Ectodermal cell (in vitro differentiated cells): ENCODE measurements at regions not wholly inside any gene's neighbourhood (a gene's known extent, or its start where the extent isn't known, plus 50 kb on each side); places are given as distances from the start of the nearest gene placed in this dataset.

Experiments used
- H3K27ac ChIP-seq: 2 replicates; pipeline ENCODE4 v1.7.0; 2013; ENCODE audit warnings: mild to moderate bottlenecking, low read depth, low read length; ENCODE audit not compliant: insufficient read depth, poor library complexity, severe bottlenecking
- H3K27me3 ChIP-seq: 2 replicates; pipeline ENCODE4 v1.7.0; 2013; ENCODE audit warnings: mild to moderate bottlenecking, low read length; ENCODE audit not compliant: insufficient read depth, control insufficient read depth, poor library complexity, severe bottlenecking
- H3K36me3 ChIP-seq: one replicate; pipeline ENCODE4 v1.7.0; 2013; ENCODE audit warnings: low read length; ENCODE audit not compliant: control insufficient read depth, insufficient read depth
- H3K4me1 ChIP-seq: one replicate; pipeline ENCODE4 v1.7.0; 2013; ENCODE audit warnings: low read length; ENCODE audit not compliant: control insufficient read depth, insufficient read depth
- H3K4me3 ChIP-seq: 2 replicates; pipeline ENCODE4 v1.7.0; 2013; ENCODE audit warnings: low read depth, low read length, control low read depth; ENCODE audit not compliant: insufficient read depth
- H3K9me3 ChIP-seq: 2 replicates; pipeline ENCODE4 v1.7.0; 2013; ENCODE audit warnings: mild to moderate bottlenecking, low read length, moderate library complexity; ENCODE audit not compliant: control insufficient read depth
- WGBS, 2 experiments: methylation state at CpG; one replicate each; pipeline ENCODE4 v1.1.7; 2013; ENCODE audit warnings: missing lambda C conversion rate in 2 of 2; 5-methylcytosine and 5-hydroxymethylcytosine counted together

DNA sequence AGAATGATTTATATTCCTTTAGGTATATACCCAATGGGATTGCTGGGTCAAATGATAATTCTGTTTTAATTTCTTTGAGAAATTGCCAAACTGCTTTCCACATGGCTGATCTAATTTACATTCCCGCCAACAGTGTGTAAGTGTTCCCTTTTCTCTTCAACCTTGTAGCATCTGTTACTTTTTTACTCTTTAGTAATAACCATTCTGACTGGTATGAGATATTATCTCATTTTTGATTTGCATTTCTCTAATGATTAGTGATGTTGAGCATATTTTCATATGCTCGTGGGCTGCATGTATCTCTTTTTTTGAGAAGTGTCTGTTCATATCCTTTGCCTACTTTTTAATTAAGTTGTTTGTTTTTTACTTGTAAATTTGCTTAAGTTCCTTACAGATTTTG, 1264.2 kb downstream of the OTOL1 start:
- no peaks in the 10 kb centered on the region for H3K9me3 ChIP-seq
- H3K4me3 ChIP-seq: no peak overlapping the region
- 92 to 100% methylated on average over 2 of the region's 2 CpGs for WGBS, 2 experiments
- H3K36me3 ChIP-seq: no peaks in the 10 kb centered on the region
- H3K4me1 ChIP-seq: no peaks in the 10 kb centered on the region
- H3K27ac ChIP-seq: no peak overlapping the region
- no peaks in the 10 kb centered on the region for H3K27me3 ChIP-seq

DNA sequence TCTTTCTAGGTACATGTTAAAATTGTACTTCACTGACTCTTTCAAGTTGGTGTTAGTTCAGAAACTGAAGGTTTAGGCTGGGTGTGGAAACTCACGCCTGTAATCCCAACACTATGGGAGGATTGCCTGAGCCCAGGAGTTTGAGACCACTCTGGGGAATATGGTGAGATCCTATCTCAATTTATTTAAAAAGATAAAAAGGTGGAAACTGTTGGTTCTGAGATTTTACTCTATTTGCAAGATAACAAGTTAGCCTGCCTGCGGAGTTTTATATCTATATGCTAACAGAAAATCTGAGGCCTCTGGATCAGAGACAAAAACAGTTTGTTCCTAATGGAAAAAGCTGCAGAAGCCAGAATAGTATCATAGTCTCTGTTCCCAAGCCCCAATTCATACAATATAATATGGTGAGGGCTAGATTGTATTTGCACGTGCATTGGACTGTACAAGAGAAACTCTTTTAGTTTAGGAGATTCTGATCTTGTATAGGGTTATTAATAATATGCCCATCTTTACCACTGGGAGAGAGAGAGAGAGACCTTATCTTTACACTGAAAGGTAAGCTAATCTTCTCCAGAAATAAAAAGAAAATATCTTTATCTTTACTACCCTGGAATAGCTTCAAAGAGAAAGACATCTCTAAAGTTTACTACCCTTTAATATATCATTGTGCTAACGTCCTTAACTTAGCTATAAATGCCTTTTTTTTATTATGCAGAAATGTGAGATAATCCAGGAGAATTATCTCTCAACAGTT, 1267.6 kb downstream of the OTOL1 start:
- no peak overlapping the region for H3K4me3 ChIP-seq
- no peaks in the 10 kb centered on the region for H3K4me1 ChIP-seq
- WGBS, 2 experiments: 94 to 95% methylated on average over 2 to 4 of the region's 4 CpGs
- no peaks in the 10 kb centered on the region for H3K27me3 ChIP-seq
- H3K27ac ChIP-seq: no peak overlapping the region
- H3K36me3 ChIP-seq: no peaks in the 10 kb centered on the region
- no peaks in the 10 kb centered on the region for H3K9me3 ChIP-seq

- Histone ChIP-seq H3K4me1 (no peaks in the 10 kb centered on the region), H3K4me3 (no peak overlapping the region), H3K27me3 (no peaks in the 10 kb centered on the region), H3K9me3 (no peaks in the 10 kb centered on the region), H3K36me3 (no peaks in the 10 kb centered on the region), H3K27ac (no peak overlapping the region)
Observed at GRCh38 chr3:162764808-162765071, 1268.1 kb downstream of the OTOL1 start.

- 93 to 94% methylated on average over 3 of the region's 3 CpGs for WGBS, 2 experiments
- Histone ChIP-seq H3K9me3 (no peaks in the 10 kb centered on the region), H3K27me3 (no peaks in the 10 kb centered on the region), H3K36me3 (no peaks in the 10 kb centered on the region), H3K4me3 (no peak overlapping the region), H3K4me1 (no peaks in the 10 kb centered on the region), H3K27ac (no peak overlapping the region)
Observed at GRCh38 chr3:162765524-162765923, 1268.9 kb downstream of the OTOL1 start.

- Histone ChIP-seq H3K36me3 (no peaks in the 10 kb centered on the region), H3K4me1 (no peaks in the 10 kb centered on the region), H3K9me3 (no peaks in the 10 kb centered on the region), H3K4me3 (no peak overlapping the region), H3K27ac (no peak overlapping the region), H3K27me3 (no peaks in the 10 kb centered on the region)
Observed at GRCh38 chr3:162769564-162769963, 1273.0 kb downstream of the OTOL1 start.

GRCh38 chr3:162770551-162770950, 1273.9 kb downstream of the OTOL1 start:
- H3K27ac ChIP-seq: no peak overlapping the region
- H3K9me3 ChIP-seq: no peaks in the 10 kb centered on the region
- 90 to 92% methylated on average over 1 to 2 of the region's 2 CpGs for WGBS, 2 experiments
- H3K4me1 ChIP-seq: no peaks in the 10 kb centered on the region
- H3K36me3 ChIP-seq: no peaks in the 10 kb centered on the region
- no peaks in the 10 kb centered on the region for H3K27me3 ChIP-seq
- H3K4me3 ChIP-seq: no peak overlapping the region

- H3K9me3 ChIP-seq: no peaks in the 10 kb centered on the region
- H3K27me3 ChIP-seq: no peaks in the 10 kb centered on the region
- H3K4me1 ChIP-seq: no peaks in the 10 kb centered on the region
- no peak overlapping the region for H3K27ac ChIP-seq
- H3K4me3 ChIP-seq: no peak overlapping the region
- no peaks in the 10 kb centered on the region for H3K36me3 ChIP-seq
- WGBS, 2 experiments: 60 to 85% methylated on average over 1 of the region's 1 CpG
Observed at GRCh38 chr3:162774613-162775100, 1278.0 kb downstream of the OTOL1 start.

DNA sequence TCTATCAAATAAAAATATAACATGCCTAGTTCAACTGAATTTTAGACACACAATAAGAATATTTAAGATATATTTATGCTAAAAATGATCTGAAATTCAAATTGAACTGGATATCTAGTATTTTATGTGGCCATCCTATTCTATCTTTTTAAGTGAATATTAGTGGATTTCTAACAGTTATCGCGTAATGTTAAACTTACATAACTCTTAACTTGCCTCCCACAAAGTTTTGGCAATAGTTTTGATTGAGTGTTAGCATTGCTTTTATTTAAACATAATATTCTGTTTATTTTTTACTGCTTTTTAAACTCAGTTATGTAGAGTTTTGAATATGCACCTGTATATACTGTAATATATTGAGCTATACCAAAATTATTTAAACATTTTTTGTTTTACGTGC, 1279.5 kb downstream of the OTOL1 start:
- no peaks in the 10 kb centered on the region for H3K36me3 ChIP-seq
- H3K4me3 ChIP-seq: no peak overlapping the region
- no peaks in the 10 kb centered on the region for H3K4me1 ChIP-seq
- H3K27me3 ChIP-seq: no peaks in the 10 kb centered on the region
- WGBS, 2 experiments: 69% methylated on average over 1 of the region's 3 CpGs; no CpG with 5 or more reads in 1 of the 2 experiments
- H3K27ac ChIP-seq: no peak overlapping the region
- no peaks in the 10 kb centered on the region for H3K9me3 ChIP-seq

DNA sequence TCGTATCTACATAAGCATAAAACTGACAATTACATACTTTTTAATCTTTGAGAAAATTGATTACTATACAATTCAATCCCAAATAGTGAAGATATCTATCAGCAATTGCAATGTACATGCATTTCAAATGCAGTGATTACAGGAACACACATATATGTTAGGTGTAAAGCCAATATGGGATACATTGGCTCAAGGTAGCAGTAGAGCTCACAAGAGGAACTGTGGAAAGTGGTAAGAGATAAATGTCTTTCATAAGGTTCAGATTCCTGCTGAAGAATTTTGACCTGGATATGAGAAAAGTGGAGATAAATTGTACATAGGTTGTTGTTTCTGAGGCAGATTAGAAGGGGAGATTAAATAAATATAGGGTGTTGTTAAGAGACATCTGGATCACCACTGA, 1280.5 kb downstream of the OTOL1 start:
- Histone ChIP-seq H3K9me3 (no peaks in the 10 kb centered on the region), H3K27ac (no peak overlapping the region), H3K4me3 (no peak overlapping the region), H3K27me3 (no peaks in the 10 kb centered on the region), H3K36me3 (no peaks in the 10 kb centered on the region), H3K4me1 (no peaks in the 10 kb centered on the region)
- WGBS, 2 experiments: 100% methylated on average over 1 of the region's 1 CpG; no CpG with 5 or more reads in 1 of the 2 experiments

DNA sequence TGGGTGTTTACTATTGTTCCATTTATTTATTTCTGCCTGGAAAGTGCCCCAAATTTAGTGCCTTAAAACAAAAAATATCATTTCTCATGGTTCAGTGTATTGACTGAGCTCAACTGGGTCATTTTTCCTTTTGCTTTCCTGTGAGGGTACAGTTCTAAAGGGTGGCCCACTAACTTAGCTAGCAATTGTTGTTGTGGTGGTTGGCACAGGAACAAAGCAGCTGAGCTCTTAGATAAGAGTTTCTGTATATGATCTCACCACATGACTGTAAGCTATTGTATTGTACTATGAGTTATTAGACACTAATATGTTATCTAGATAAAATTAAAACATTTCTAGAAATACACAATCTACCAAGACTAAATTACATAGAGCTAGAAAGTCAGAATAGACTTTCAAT, 1283.7 kb downstream of the OTOL1 start:
- H3K36me3 ChIP-seq: no peaks in the 10 kb centered on the region
- no peaks in the 10 kb centered on the region for H3K9me3 ChIP-seq
- H3K4me3 ChIP-seq: no peak overlapping the region
- no peak overlapping the region for H3K27ac ChIP-seq
- H3K27me3 ChIP-seq: no peaks in the 10 kb centered on the region
- no peaks in the 10 kb centered on the region for H3K4me1 ChIP-seq

DNA sequence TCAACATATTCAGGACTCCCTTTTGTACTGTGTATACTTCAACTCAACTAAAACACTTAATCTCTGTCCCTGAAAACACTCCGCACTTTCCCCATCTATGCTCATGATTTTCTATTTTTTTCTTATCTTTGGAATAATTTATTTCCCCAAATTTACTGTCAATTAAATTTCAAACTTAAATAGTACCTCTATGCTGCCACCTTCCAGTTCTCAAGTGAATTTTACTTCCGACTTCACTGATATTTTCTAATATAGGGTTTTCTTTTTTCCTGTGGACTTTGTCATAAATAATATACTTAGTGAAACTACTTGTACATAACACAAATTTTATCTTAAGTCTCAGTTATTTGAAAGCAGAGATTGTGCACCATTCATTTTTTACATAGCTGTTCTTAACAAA, 1303.3 kb downstream of the OTOL1 start:
- Histone ChIP-seq H3K27ac (no peak overlapping the region), H3K4me3 (no peak overlapping the region), H3K36me3 (no peaks in the 10 kb centered on the region), H3K9me3 (no peaks in the 10 kb centered on the region), H3K27me3 (no peaks in the 10 kb centered on the region), H3K4me1 (no peaks in the 10 kb centered on the region)
- WGBS, 2 experiments: 100% methylated on average over 1 of the region's 2 CpGs
